Stomach (tissue), 4 donors: ENCODE measurements at regions not wholly inside any gene's neighbourhood (a gene's known extent, or its start where the extent isn't known, plus 50 kb on each side); places are given as distances from the start of the nearest gene placed in this dataset.

Experiments used
- POLR2AphosphoS5 ChIP-seq, 3 donors: sonication (generic); formaldehyde crosslinking; IDR thresholded peaks; one replicate each; pipeline ENCODE4 v1.6.1; 2016; ENCODE audit warnings: antibody characterized with exemption in 3 of 3
- TF ChIP-seq, protein P1 (sequence below), 7 experiments: fragments of 450-650 bp in 4 of 7; fragments of 200-600 bp in 3 of 7; sonication (generic) in 3 of 7; IDR thresholded peaks; one replicate each; pipeline ENCODE4 v1.5.1; 2016 to 2019; ENCODE audit warnings: antibody characterized with exemption in 7 of 7, control low read depth in 2 of 7, mild to moderate bottlenecking in 1 of 7

DNA sequence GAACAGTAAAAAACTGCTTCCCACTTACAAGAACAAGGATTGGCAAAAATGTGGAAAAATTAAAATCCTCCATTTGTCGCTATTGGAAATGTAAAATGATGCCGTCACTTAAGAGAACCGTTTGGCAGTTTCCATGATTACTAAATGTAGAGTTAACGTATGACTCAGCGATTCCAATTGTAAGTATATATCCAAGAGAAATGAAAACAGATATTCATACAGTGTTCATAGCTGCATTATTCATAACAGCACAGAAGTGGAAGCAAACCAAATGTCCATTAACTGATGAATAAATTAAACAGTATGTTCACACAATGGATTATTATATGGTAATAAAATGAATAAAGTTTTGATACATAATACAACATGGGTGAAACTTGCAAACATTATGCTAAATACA, 971.0 kb downstream of the AMY1C start:
- TF ChIP-seq POLR2AphosphoS5 (IDR thresholded peaks at IDR 0.05) = no peak
- TF ChIP-seq, protein P1, sequence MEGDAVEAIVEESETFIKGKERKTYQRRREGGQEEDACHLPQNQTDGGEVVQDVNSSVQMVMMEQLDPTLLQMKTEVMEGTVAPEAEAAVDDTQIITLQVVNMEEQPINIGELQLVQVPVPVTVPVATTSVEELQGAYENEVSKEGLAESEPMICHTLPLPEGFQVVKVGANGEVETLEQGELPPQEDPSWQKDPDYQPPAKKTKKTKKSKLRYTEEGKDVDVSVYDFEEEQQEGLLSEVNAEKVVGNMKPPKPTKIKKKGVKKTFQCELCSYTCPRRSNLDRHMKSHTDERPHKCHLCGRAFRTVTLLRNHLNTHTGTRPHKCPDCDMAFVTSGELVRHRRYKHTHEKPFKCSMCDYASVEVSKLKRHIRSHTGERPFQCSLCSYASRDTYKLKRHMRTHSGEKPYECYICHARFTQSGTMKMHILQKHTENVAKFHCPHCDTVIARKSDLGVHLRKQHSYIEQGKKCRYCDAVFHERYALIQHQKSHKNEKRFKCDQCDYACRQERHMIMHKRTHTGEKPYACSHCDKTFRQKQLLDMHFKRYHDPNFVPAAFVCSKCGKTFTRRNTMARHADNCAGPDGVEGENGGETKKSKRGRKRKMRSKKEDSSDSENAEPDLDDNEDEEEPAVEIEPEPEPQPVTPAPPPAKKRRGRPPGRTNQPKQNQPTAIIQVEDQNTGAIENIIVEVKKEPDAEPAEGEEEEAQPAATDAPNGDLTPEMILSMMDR (IDR thresholded peaks at IDR 0.05) = no peak
